ENCODE measurements at regions not wholly inside any gene's neighbourhood (a gene's known extent, or its start where the extent isn't known, plus 50 kb on each side); places are given as distances from the start of the nearest gene placed in this dataset.

DNA sequence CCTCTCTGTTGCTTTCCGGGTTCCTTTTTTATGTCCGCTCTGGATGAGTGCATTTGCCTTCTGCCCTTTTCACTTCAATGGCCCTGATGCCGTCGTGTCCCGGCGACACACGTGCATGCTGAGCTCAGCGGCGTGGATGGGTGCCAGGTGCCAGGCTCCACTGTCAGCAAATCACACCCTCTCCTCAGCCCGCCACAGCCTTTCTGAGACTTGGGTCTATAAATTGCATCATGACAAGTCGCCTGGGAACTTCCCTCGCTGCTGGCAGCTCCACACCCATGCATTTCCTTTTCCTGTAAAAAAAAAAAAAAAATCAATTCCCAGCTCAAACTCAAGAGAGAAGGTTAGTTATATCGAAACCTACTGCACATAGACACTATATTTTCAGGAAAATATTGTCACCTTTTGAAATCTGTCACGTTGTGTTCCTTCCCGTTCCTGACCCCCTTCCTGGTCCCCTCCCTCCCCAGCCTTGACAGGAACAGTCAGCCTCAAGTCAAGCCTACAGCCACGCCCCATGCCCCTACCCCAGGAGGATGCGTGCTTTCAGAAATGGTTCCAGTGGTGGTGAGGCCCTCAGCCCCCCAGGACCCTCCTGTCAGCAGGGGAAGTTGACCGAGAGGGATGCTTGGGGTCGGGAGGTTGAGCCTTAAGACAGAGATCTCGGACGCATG is 110.3 kb upstream of the PTCH1 start:
- Histone ChIP-seq H3K4me3 (ENCODE audit: insufficient read depth, low read length, poor library complexity, severe bottlenecking) (no peak overlapping the region), H3K4me2 (ENCODE audit: low read depth, low read length, poor library complexity, severe bottlenecking) (no peak overlapping the region), H3K9ac (ENCODE audit: low read length) (no peak overlapping the region), H3K36me3 (ENCODE audit: low read length) (no peaks in the 10 kb centered on the region), H4K20me1 (ENCODE audit: low read depth, low read length) (no peaks in the 10 kb centered on the region), H2AFZ (ENCODE audit: low read depth, low read length, severe bottlenecking) (no peak overlapping the region), H3K27ac (ENCODE audit: low read depth, low read length) (no peak overlapping the region), H3K9me3 (ENCODE audit: insufficient read depth, low read length) (no peaks in the 10 kb centered on the region), H3K9me2 (replicated peaks; ENCODE audit: insufficient read depth, low read length) (no peaks in the 10 kb centered on the region), H3K79me2 (ENCODE audit: insufficient read depth, low read length) (no peaks in the 10 kb centered on the region), H3K27me3 (ENCODE audit: low read length) (no peaks in the 10 kb centered on the region), H3F3A (ENCODE audit: insufficient read depth) (no peaks in the 10 kb centered on the region)
- TF ChIP-seq, protein P1, sequence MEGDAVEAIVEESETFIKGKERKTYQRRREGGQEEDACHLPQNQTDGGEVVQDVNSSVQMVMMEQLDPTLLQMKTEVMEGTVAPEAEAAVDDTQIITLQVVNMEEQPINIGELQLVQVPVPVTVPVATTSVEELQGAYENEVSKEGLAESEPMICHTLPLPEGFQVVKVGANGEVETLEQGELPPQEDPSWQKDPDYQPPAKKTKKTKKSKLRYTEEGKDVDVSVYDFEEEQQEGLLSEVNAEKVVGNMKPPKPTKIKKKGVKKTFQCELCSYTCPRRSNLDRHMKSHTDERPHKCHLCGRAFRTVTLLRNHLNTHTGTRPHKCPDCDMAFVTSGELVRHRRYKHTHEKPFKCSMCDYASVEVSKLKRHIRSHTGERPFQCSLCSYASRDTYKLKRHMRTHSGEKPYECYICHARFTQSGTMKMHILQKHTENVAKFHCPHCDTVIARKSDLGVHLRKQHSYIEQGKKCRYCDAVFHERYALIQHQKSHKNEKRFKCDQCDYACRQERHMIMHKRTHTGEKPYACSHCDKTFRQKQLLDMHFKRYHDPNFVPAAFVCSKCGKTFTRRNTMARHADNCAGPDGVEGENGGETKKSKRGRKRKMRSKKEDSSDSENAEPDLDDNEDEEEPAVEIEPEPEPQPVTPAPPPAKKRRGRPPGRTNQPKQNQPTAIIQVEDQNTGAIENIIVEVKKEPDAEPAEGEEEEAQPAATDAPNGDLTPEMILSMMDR (IDR thresholded peaks at IDR 0.05; ENCODE audit: insufficient read depth, low read length, poor library complexity, severe bottlenecking) = no peak
- no peak for TF ChIP-seq EZH2phosphoT487 (conservative IDR thresholded peaks at IDR 0.05; ENCODE audit: low read length)

GRCh38 chr9:95626341-95626740 is 109.6 kb upstream of the PTCH1 start:
- TF ChIP-seq, protein P1 (IDR thresholded peaks at IDR 0.05; ENCODE audit: insufficient read depth, low read length, poor library complexity, severe bottlenecking) = no peak
- no peak for TF ChIP-seq EZH2phosphoT487 (conservative IDR thresholded peaks at IDR 0.05; ENCODE audit: low read length)
- Histone ChIP-seq H3K9me2 (replicated peaks; ENCODE audit: insufficient read depth, low read length) (no peaks in the 10 kb centered on the region), H2AFZ (ENCODE audit: low read depth, low read length, severe bottlenecking) (no peak overlapping the region), H3K27ac (ENCODE audit: low read depth, low read length) (no peak overlapping the region), H3K9me3 (ENCODE audit: insufficient read depth, low read length) (no peaks in the 10 kb centered on the region), H3K36me3 (ENCODE audit: low read length) (no peaks in the 10 kb centered on the region), H3K4me3 (ENCODE audit: insufficient read depth, low read length, poor library complexity, severe bottlenecking) (no peak overlapping the region), H3K79me2 (ENCODE audit: insufficient read depth, low read length) (no peaks in the 10 kb centered on the region), H3K27me3 (ENCODE audit: low read length) (no peaks in the 10 kb centered on the region), H4K20me1 (ENCODE audit: low read depth, low read length) (no peaks in the 10 kb centered on the region), H3F3A (ENCODE audit: insufficient read depth) (no peaks in the 10 kb centered on the region), H3K9ac (ENCODE audit: low read length) (no peak overlapping the region), H3K4me2 (ENCODE audit: low read depth, low read length, poor library complexity, severe bottlenecking) (no peak overlapping the region)

DNA sequence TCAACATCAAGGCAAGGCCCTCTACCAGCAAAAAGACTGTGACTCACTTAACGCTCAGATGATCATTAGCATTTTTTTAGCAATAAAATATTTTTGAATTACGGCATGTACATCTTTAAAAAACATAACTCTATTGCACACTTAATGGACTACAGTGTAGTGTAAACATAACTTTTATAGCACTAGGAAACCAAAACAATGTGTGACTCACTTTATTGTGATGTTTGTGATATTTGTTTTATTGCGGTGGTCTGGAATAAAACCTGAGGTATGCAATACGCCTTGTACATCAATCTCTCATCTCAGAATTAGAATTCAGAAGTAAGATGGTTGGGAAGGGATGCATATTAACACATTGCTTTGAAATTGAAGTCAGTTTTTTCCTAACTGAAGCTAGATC is 106.9 kb upstream of the PTCH1 start:
- TF ChIP-seq, protein P1 (IDR thresholded peaks at IDR 0.05; ENCODE audit: insufficient read depth, low read length, poor library complexity, severe bottlenecking) = no peak
- TF ChIP-seq EZH2phosphoT487 (conservative IDR thresholded peaks at IDR 0.05; ENCODE audit: low read length) = no peak
- no peak overlapping the region for H3K4me2 ChIP-seq (ENCODE audit: low read depth, low read length, poor library complexity, severe bottlenecking)
- no peaks in the 10 kb centered on the region for H3K27me3 ChIP-seq (ENCODE audit: low read length)
- H3K36me3 ChIP-seq (ENCODE audit: low read length) = no peaks in the 10 kb centered on the region
- H3K27ac ChIP-seq (ENCODE audit: low read depth, low read length) = no peak overlapping the region
- H3F3A ChIP-seq (ENCODE audit: insufficient read depth) = no peaks in the 10 kb centered on the region
- H3K4me3 ChIP-seq (ENCODE audit: insufficient read depth, low read length, poor library complexity, severe bottlenecking) = no peak overlapping the region
- H4K20me1 ChIP-seq (ENCODE audit: low read depth, low read length) = no peaks in the 10 kb centered on the region
- no peaks in the 10 kb centered on the region for H3K79me2 ChIP-seq (ENCODE audit: insufficient read depth, low read length)
- no peak overlapping the region for H2AFZ ChIP-seq (ENCODE audit: low read depth, low read length, severe bottlenecking)
- H3K9me3 ChIP-seq (ENCODE audit: insufficient read depth, low read length) = no peaks in the 10 kb centered on the region
- no peak overlapping the region for H3K9ac ChIP-seq (ENCODE audit: low read length)
- no peaks in the 10 kb centered on the region for H3K9me2 ChIP-seq (replicated peaks; ENCODE audit: insufficient read depth, low read length)

Measured in SU-DHL-6 (cell line).